H1 (cell line): ENCODE measurements at regions not wholly inside any gene's neighbourhood (a gene's known extent, or its start where the extent isn't known, plus 50 kb on each side); places are given as distances from the start of the nearest gene placed in this dataset.

ENCODE experiments used
- CTCF ChIA-PET: fragments of 300-600 bp; sonication (Branson Sonifier 250); formaldehyde crosslinking; loops from one replicate; lab custom pipeline; 2021; ENCODE audit not compliant: partially characterized antibody; lab: Charles Lee
- POLR2A ChIA-PET: fragments of 300-600 bp; sonication (Branson Sonifier 250); formaldehyde crosslinking; loops from one replicate; lab custom pipeline; 2021; ENCODE audit warnings: inconsistent platforms; ENCODE audit not compliant: partially characterized antibody; lab: Charles Lee
- DNase-seq, 2 experiments: peaks; one replicate each; pipeline versions ENCODE4 v3.0.0 to v3.0.0-alpha.2; 2010 to 2022; ENCODE audit warnings: low spot score in 2 of 2, low read depth in 1 of 2, mixed read lengths in 1 of 2
- FAIRE-seq: peaks from 2 replicates; lab custom pipeline; 2011; peaks lifted over from hg19 to GRCh38; lab: Jason Lieb, UNC
- H2AFZ ChIP-seq: 2 replicates; pipeline ENCODE4 v1.8.1; 2012; ENCODE audit warnings: low read length, inconsistent platforms
- H2AK5ac ChIP-seq: 2 replicates; pipeline ENCODE4 v1.6.1; 2013; ENCODE audit warnings: low read depth, low read length
- H2BK120ac ChIP-seq: replicated peaks from 2 replicates; pipeline ENCODE3; 2013; ENCODE audit warnings: low read depth, low read length, inconsistent platforms
- H2BK12ac ChIP-seq: 2 replicates; pipeline ENCODE4 v1.6.1; 2013; ENCODE audit warnings: low read depth, low read length
- H2BK15ac ChIP-seq: 2 replicates; pipeline ENCODE4 v1.6.1; 2013; ENCODE audit warnings: low read length
- H2BK20ac ChIP-seq: 2 replicates; pipeline ENCODE4 v1.6.1; 2013; ENCODE audit warnings: low read length
- H2BK5ac ChIP-seq: 2 replicates; pipeline ENCODE4 v1.6.1; 2013; ENCODE audit warnings: low read depth, low read length
- H3K14ac ChIP-seq: 2 replicates; pipeline ENCODE4 v1.6.1; 2013; ENCODE audit warnings: inconsistent platforms; ENCODE audit not compliant: insufficient read length
- H3K18ac ChIP-seq: 2 replicates; pipeline ENCODE4 v1.6.1; 2013; ENCODE audit warnings: low read length; ENCODE audit errors: extremely low read depth
- H3K23ac ChIP-seq: 2 replicates; pipeline ENCODE4 v1.6.1; 2013; ENCODE audit warnings: inconsistent platforms; ENCODE audit not compliant: insufficient read length
- H3K23me2 ChIP-seq: 2 replicates; pipeline ENCODE4 v1.6.1; 2013; ENCODE audit warnings: low read depth, low read length
- H3K27ac ChIP-seq: 2 replicates; pipeline ENCODE4 v1.6.1; 2011; ENCODE audit warnings: low read depth, low read length, inconsistent platforms
- H3K27me3 ChIP-seq, 4 experiments: replicated peaks in 1 of 4; 1 replicate in 1 of 4; 2 replicates in 3 of 4; pipeline versions ENCODE4 v1.6.1 to v1.8.1; 2011 to 2013; ENCODE audit warnings: low read length in 3 of 4, mild to moderate bottlenecking in 3 of 4, inconsistent platforms in 2 of 4, mixed read lengths in 2 of 4, moderate library complexity in 1 of 4; ENCODE audit not compliant: control insufficient read depth in 3 of 4, insufficient read depth in 3 of 4; ENCODE audit errors: extremely low read depth in 1 of 4
- H3K36me3 ChIP-seq, 4 experiments: 2 replicates each; pipeline versions ENCODE4 v1.6.1 to v1.8.1; 2011 to 2013; ENCODE audit warnings: mild to moderate bottlenecking in 4 of 4, low read length in 3 of 4, moderate library complexity in 2 of 4, control low read depth in 1 of 4, inconsistent platforms in 1 of 4; ENCODE audit not compliant: insufficient read depth in 4 of 4, control insufficient read depth in 2 of 4
- H3K4ac ChIP-seq: replicated peaks from 2 replicates; pipeline ENCODE3; 2013; ENCODE audit warnings: low read length, low read depth, mixed read lengths, inconsistent platforms; ENCODE audit not compliant: insufficient read length
- H3K4me1 ChIP-seq, 4 experiments: replicated peaks in 1 of 4; 1 replicate in 1 of 4; 2 replicates in 3 of 4; pipeline versions ENCODE4 v1.6.1 to v1.8.1; 2011 to 2013; ENCODE audit warnings: low read length in 3 of 4, inconsistent platforms in 2 of 4, mixed read lengths in 1 of 4; ENCODE audit not compliant: insufficient read depth in 4 of 4, control insufficient read depth in 3 of 4
- H3K4me2 ChIP-seq, 2 experiments: 2 replicates each; pipeline versions ENCODE4 v1.6.1 to v1.8.1; 2011 to 2013; ENCODE audit warnings: low read depth in 2 of 2, low read length in 2 of 2, control low read depth in 1 of 2, inconsistent platforms in 1 of 2, mild to moderate bottlenecking in 1 of 2; ENCODE audit not compliant: insufficient read depth in 1 of 2
- H3K4me3 ChIP-seq, 4 experiments: fragments of 200-600, 300-600 bp in 1 of 4; sonication (generic), shearing (Covaris generic), sonication (Bioruptor Twin) in 1 of 4; 2 replicates each; pipeline versions ENCODE4 v1.5.1 to v1.8.1; 2011 to 2016; ENCODE audit warnings: low read length in 4 of 4, low read depth in 3 of 4, control low read depth in 2 of 4, inconsistent platforms in 2 of 4, mild to moderate bottlenecking in 2 of 4, mixed read lengths in 1 of 4, moderate library complexity in 1 of 4; ENCODE audit not compliant: insufficient read depth in 2 of 4; ENCODE audit errors: extremely low read depth in 1 of 4
- H3K56ac ChIP-seq: replicated peaks from 2 replicates; pipeline ENCODE3; 2013; ENCODE audit warnings: low read depth, mild to moderate bottlenecking, mixed read lengths, low read length, inconsistent platforms; ENCODE audit not compliant: insufficient read length
- H3K79me1 ChIP-seq: 2 replicates; pipeline ENCODE4 v1.6.1; 2013; ENCODE audit warnings: low read depth, low read length, control low read depth
- H3K79me2 ChIP-seq, 2 experiments: 2 replicates each; pipeline versions ENCODE4 v1.6.1 to v1.8.1; 2012 to 2013; ENCODE audit warnings: low read length in 2 of 2, mild to moderate bottlenecking in 2 of 2, inconsistent platforms in 1 of 2; ENCODE audit not compliant: insufficient read depth in 2 of 2, control insufficient read depth in 1 of 2
- H3K9ac ChIP-seq, 4 experiments: replicated peaks in 1 of 4; 1 replicate in 1 of 4; 2 replicates in 3 of 4; pipeline versions ENCODE4 v1.6.1 to v1.8.1; 2011 to 2013; ENCODE audit warnings: low read depth in 3 of 4, low read length in 3 of 4, control low read depth in 2 of 4, mild to moderate bottlenecking in 2 of 4, moderate library complexity in 2 of 4, inconsistent platforms in 1 of 4; ENCODE audit errors: extremely low read depth in 1 of 4
- H3K9me3 ChIP-seq, 2 experiments: 2 replicates each; pipeline versions ENCODE4 v1.6.1 to v1.8.1; 2012 to 2013; ENCODE audit warnings: mild to moderate bottlenecking in 2 of 2, moderate library complexity in 2 of 2, control low read depth in 1 of 2, inconsistent platforms in 1 of 2, low read depth in 1 of 2, low read length in 1 of 2, mixed read lengths in 1 of 2; ENCODE audit not compliant: insufficient read depth in 2 of 2
- H4K20me1 ChIP-seq, 2 experiments: replicated peaks in 1 of 2; 2 replicates each; pipeline versions ENCODE3 to v1.8.1; 2011 to 2013; ENCODE audit warnings: inconsistent platforms in 2 of 2, low read length in 2 of 2, mild to moderate bottlenecking in 1 of 2; ENCODE audit not compliant: insufficient read depth in 2 of 2, control insufficient read depth in 1 of 2
- H4K5ac ChIP-seq: 2 replicates; pipeline ENCODE4 v1.6.1; 2013; ENCODE audit warnings: low read length, low read depth, mixed read lengths, inconsistent platforms; ENCODE audit not compliant: insufficient read length
- H4K8ac ChIP-seq: 2 replicates; pipeline ENCODE4 v1.8.0; 2013; ENCODE audit warnings: mild to moderate bottlenecking, moderate library complexity, low read length, inconsistent platforms; ENCODE audit not compliant: insufficient read depth; ENCODE audit errors: extremely low read depth
- H4K91ac ChIP-seq: replicated peaks from 2 replicates; pipeline ENCODE3; 2013; ENCODE audit warnings: low read length, mixed read lengths, inconsistent platforms; ENCODE audit not compliant: insufficient read length
- CHD1 ChIP-seq: IDR thresholded peaks from 2 replicates; pipeline ENCODE4 v1.6.1; 2012; ENCODE audit warnings: low read depth, low read length, improper control_type of control experiment
- EGR1 ChIP-seq: IDR thresholded peaks from 2 replicates; pipeline ENCODE4 v1.6.1; 2011; ENCODE audit warnings: low read depth, low read length, borderline replicate concordance
- FOSL1 ChIP-seq: IDR thresholded peaks from 2 replicates; pipeline ENCODE4 v1.6.1; 2011; ENCODE audit warnings: mild to moderate bottlenecking, low read depth, low read length, moderate library complexity; ENCODE audit not compliant: insufficient read depth
- HDAC2 ChIP-seq, 2 experiments: fragments of 300-600 bp in 1 of 2; sonication (generic) in 1 of 2; IDR thresholded peaks; 2 replicates each; pipeline ENCODE4 v1.6.1; 2011 to 2012; ENCODE audit warnings: low read depth in 2 of 2, low read length in 2 of 2, mild to moderate bottlenecking in 2 of 2, moderate library complexity in 2 of 2, borderline replicate concordance in 1 of 2, inconsistent platforms in 1 of 2
- HDAC6 ChIP-seq: IDR thresholded peaks from one replicate; pipeline ENCODE4 v1.7.1; 2012; ENCODE audit warnings: low read depth, mild to moderate bottlenecking, inconsistent platforms, low read length, moderate library complexity
- JUN ChIP-seq: IDR thresholded peaks from 2 replicates; pipeline ENCODE4 v1.6.1; 2011; ENCODE audit warnings: low read depth, mild to moderate bottlenecking, improper control_type of control experiment, low read length
- JUND ChIP-seq: IDR thresholded peaks from 2 replicates; pipeline ENCODE4 v1.6.1; 2011; ENCODE audit warnings: mild to moderate bottlenecking, improper control_type of control experiment, low read length
- RAD21 ChIP-seq, 2 experiments: IDR thresholded peaks in 1 of 2; conservative IDR thresholded peaks in 1 of 2; 2 replicates each; pipeline ENCODE4 v1.6.1; 2011; ENCODE audit warnings: low read depth in 2 of 2, low read length in 2 of 2, improper control_type of control experiment in 1 of 2, inconsistent platforms in 1 of 2, mild to moderate bottlenecking in 1 of 2, moderate library complexity in 1 of 2
- SAP30 ChIP-seq: fragments of 300-600 bp; sonication (generic); IDR thresholded peaks from 2 replicates; pipeline ENCODE4 v1.7.1; 2012; ENCODE audit warnings: low read length, moderate library complexity, mild to moderate bottlenecking, inconsistent platforms; ENCODE audit not compliant: insufficient read depth, insufficient replicate concordance
- SIN3A ChIP-seq, 2 experiments: IDR thresholded peaks in 1 of 2; conservative IDR thresholded peaks in 1 of 2; 2 replicates each; pipeline ENCODE4 v1.6.1; 2011 to 2012; ENCODE audit warnings: low read length in 2 of 2, improper control_type of control experiment in 1 of 2, low read depth in 1 of 2, mild to moderate bottlenecking in 1 of 2
- TBP ChIP-seq: IDR thresholded peaks from 2 replicates; pipeline ENCODE4 v1.6.1; 2011; ENCODE audit warnings: low read depth, low read length, improper control_type of control experiment
- TF ChIP-seq, protein P1 (sequence below): IDR thresholded peaks from 2 replicates; pipeline ENCODE4 v1.6.1; 2012; ENCODE audit warnings: inconsistent platforms
- TF ChIP-seq, protein P2 (sequence below): IDR thresholded peaks from 2 replicates; pipeline ENCODE4 v1.6.1; 2011; ENCODE audit warnings: low read length, improper control_type of control experiment

DNA sequence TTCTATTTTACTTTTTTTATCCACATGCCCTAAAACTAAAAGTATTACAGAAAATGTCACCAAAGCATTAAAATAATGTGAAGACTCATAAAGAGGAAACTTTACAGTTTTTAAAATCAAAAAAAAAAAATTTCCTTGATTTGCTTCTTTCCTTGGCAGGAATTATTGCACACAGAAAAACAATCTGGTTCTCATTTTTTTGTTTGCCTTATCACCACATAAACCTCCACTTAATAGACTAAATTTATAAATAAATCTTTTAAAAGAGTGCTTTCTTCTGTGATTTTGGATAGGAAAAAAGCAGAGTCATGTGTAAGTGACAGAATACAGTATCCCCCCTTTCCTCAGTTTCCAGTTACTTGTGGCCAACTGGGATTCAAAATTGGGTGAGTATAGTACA is 695.1 kb upstream of the CITED2 start:
- ChIA-PET CTCF (no interaction called here), POLR2A (no interaction called here)
- H2AFZ ChIP-seq, result no peak overlapping the region
- H3K23ac ChIP-seq, result no peak overlapping the region
- no peak for FAIRE-seq
- H3K4me3 ChIP-seq, result no peak overlapping the region
- H3K27ac ChIP-seq, result no peak overlapping the region
- no peak overlapping the region for H2AK5ac ChIP-seq
- no peaks in the 10 kb centered on the region for H3K79me2 ChIP-seq
- no peak overlapping the region for H2BK120ac ChIP-seq
- H3K14ac ChIP-seq, result no peak overlapping the region
- no peak for DNase-seq
- no peak overlapping the region for H2BK15ac ChIP-seq
- H3K36me3 ChIP-seq, result no peaks in the 10 kb centered on the region
- H4K5ac ChIP-seq, result no peak overlapping the region
- H2BK20ac ChIP-seq, result no peak overlapping the region
- no peak overlapping the region for H3K18ac ChIP-seq
- H3K4me2 ChIP-seq, result no peak overlapping the region
- no peak overlapping the region for H2BK12ac ChIP-seq
- H4K8ac ChIP-seq, result no peak overlapping the region
- no peak overlapping the region for H3K4ac ChIP-seq
- no peaks in the 10 kb centered on the region for H3K27me3 ChIP-seq
- no peaks in the 10 kb centered on the region for H3K4me1 ChIP-seq
- H3K9me3 ChIP-seq, result no peaks in the 10 kb centered on the region
- no peak overlapping the region for H2BK5ac ChIP-seq
- H3K9ac ChIP-seq, result no peak overlapping the region
- H4K20me1 ChIP-seq, result no peaks in the 10 kb centered on the region
- no peak overlapping the region for H4K91ac ChIP-seq
- H3K79me1 ChIP-seq, result no peaks in the 10 kb centered on the region
- no peak overlapping the region for H3K56ac ChIP-seq
- no peaks in the 10 kb centered on the region for H3K23me2 ChIP-seq
- TF ChIP-seq RAD21 (IDR thresholded peaks at IDR 0.05 in 1 of 2, conservative IDR thresholded peaks at IDR 0.05 in 1 of 2; ENCODE audit: low read depth in 2 of 2, low read length in 2 of 2) (no peak), HDAC6 (no peak), CHD1 (no peak), FOSL1 (no peak), JUN (no peak), TBP (no peak), SIN3A (conservative IDR thresholded peaks at IDR 0.05 in 1 of 2, IDR thresholded peaks at IDR 0.05 in 1 of 2; ENCODE audit: low read depth in 1 of 2, low read length in 2 of 2) (no peak), SAP30 (no peak), HDAC2 (IDR thresholded peaks at IDR 0.05; ENCODE audit: borderline replicate concordance in 1 of 2, low read depth in 2 of 2, low read length in 2 of 2) (no peak), EGR1 (no peak), JUND (no peak)
- TF ChIP-seq, protein P1, sequence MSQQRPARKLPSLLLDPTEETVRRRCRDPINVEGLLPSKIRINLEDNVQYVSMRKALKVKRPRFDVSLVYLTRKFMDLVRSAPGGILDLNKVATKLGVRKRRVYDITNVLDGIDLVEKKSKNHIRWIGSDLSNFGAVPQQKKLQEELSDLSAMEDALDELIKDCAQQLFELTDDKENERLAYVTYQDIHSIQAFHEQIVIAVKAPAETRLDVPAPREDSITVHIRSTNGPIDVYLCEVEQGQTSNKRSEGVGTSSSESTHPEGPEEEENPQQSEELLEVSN, result no peak
- TF ChIP-seq, protein P2, sequence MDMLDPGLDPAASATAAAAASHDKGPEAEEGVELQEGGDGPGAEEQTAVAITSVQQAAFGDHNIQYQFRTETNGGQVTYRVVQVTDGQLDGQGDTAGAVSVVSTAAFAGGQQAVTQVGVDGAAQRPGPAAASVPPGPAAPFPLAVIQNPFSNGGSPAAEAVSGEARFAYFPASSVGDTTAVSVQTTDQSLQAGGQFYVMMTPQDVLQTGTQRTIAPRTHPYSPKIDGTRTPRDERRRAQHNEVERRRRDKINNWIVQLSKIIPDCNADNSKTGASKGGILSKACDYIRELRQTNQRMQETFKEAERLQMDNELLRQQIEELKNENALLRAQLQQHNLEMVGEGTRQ, result no peak
